WTC11 (cell line): ENCODE measurements at regions not wholly inside any gene's neighbourhood (a gene's known extent, or its start where the extent isn't known, plus 50 kb on each side); places are given as distances from the start of the nearest gene placed in this dataset.
"Not testable (repeated sequence)": the region's sequence is repeated elsewhere in the genome, so short reads cannot be mapped to it uniquely, and the experiment has no call there.

Experiments
- ATAC-seq: fragments of 200-7000 bp; cut with Tn5 transposase; 2 replicates; pipeline ENCODE4 v1.10.0; 2021; ENCODE audit warnings: mild to moderate bottlenecking, moderate library complexity
- CTCF ChIA-PET: fragments of 300-600 bp; sonication (Branson Sonifier 250); formaldehyde crosslinking; loops from one replicate; lab custom pipeline; 2021; ENCODE audit warnings: antibody characterized with exemption; lab: Charles Lee
- POLR2A ChIA-PET: fragments of 350-600 bp; sonication (Branson Sonifier 250); formaldehyde crosslinking; loops from one replicate; lab custom pipeline; 2021; ENCODE audit warnings: antibody characterized with exemption; lab: Charles Lee
- DNase-seq: peaks from one replicate; pipeline ENCODE4 v3.0.0; 2021; ENCODE audit warnings: low spot score
- H3K27ac Mint-ChIP-seq: 2 replicates; pipeline ENCODE4 v1.8.0; 2021; ENCODE audit warnings: mixed read lengths
- H3K27me3 Mint-ChIP-seq: 2 replicates; pipeline ENCODE4 v1.8.0; 2021; ENCODE audit warnings: low read depth, mild to moderate bottlenecking, moderate library complexity, mixed read lengths
- H3K36me3 Mint-ChIP-seq: 2 replicates; pipeline ENCODE4 v1.8.0; 2021; ENCODE audit warnings: mixed read lengths
- H3K4me1 Mint-ChIP-seq: 2 replicates; pipeline ENCODE4 v1.8.0; 2022; ENCODE audit warnings: mixed read lengths
- H3K4me3 Mint-ChIP-seq: 2 replicates; pipeline ENCODE4 v1.8.0; 2021; ENCODE audit warnings: mild to moderate bottlenecking, moderate library complexity, mixed read lengths
- H3K9me3 Mint-ChIP-seq: 2 replicates; pipeline ENCODE4 v1.8.0; 2021; ENCODE audit warnings: mixed read lengths
- CREB1 ChIP-seq: sonication (generic); formaldehyde crosslinking; IDR thresholded peaks from 2 replicates; pipeline ENCODE4 v1.8.0; 2023; ENCODE audit warnings: mild to moderate bottlenecking, missing genetic modification reagents
- EMX1 ChIP-seq: fragments of 250-450 bp; sonication (Bioruptor Pico); IDR thresholded peaks from 2 replicates; pipeline ENCODE4 v1.8.0; 2021; ENCODE audit warnings: mild to moderate bottlenecking
- ESRRA ChIP-seq: sonication (generic); formaldehyde crosslinking; IDR thresholded peaks from 2 replicates; pipeline ENCODE4 v1.8.1; 2022; ENCODE audit warnings: mild to moderate bottlenecking, missing genetic modification reagents, borderline replicate concordance
- FOXJ3 ChIP-seq: sonication (generic); formaldehyde crosslinking; IDR thresholded peaks from 2 replicates; pipeline ENCODE4 v1.9.0; 2021; ENCODE audit warnings: missing genetic modification reagents, mild to moderate bottlenecking, borderline replicate concordance
- NFE2L1 ChIP-seq: sonication (generic); formaldehyde crosslinking; IDR thresholded peaks from 2 replicates; pipeline ENCODE4 v1.8.1; 2023; ENCODE audit warnings: missing genetic modification reagents
- NFYB ChIP-seq: sonication (generic); formaldehyde crosslinking; conservative IDR thresholded peaks from 2 replicates; pipeline ENCODE4 v1.8.0; 2022; ENCODE audit warnings: low read depth, missing genetic modification reagents
- RORB ChIP-seq: fragments of 250-450 bp; sonication (Bioruptor Pico); IDR thresholded peaks from 2 replicates; pipeline ENCODE4 v1.9.0; 2021; ENCODE audit warnings: mild to moderate bottlenecking
- SMAD3 ChIP-seq: sonication (generic); formaldehyde crosslinking; IDR thresholded peaks from 2 replicates; pipeline ENCODE4 v1.8.0; 2022; ENCODE audit warnings: missing genetic modification reagents, mild to moderate bottlenecking, borderline replicate concordance
- SMAD4 ChIP-seq: sonication (generic); formaldehyde crosslinking; IDR thresholded peaks from 2 replicates; pipeline ENCODE4 v1.8.0; 2022; ENCODE audit warnings: mild to moderate bottlenecking, missing genetic modification reagents
- SOX15 ChIP-seq: fragments of 250-450 bp; sonication (Bioruptor Pico); IDR thresholded peaks from 2 replicates; pipeline ENCODE4 v1.9.0; 2021; ENCODE audit warnings: mild to moderate bottlenecking
- TEAD4 ChIP-seq: sonication (generic); formaldehyde crosslinking; IDR thresholded peaks from 2 replicates; pipeline ENCODE4 v1.8.0; 2022; ENCODE audit warnings: mild to moderate bottlenecking, missing genetic modification reagents
- ZNF219 ChIP-seq: sonication (generic); formaldehyde crosslinking; IDR thresholded peaks from 2 replicates; pipeline ENCODE4 v1.8.0; 2023; ENCODE audit warnings: missing genetic modification reagents, mild to moderate bottlenecking, borderline replicate concordance
- ZNF317 ChIP-seq: sonication (generic); formaldehyde crosslinking; IDR thresholded peaks from 2 replicates; pipeline ENCODE4 v1.8.1; 2023; ENCODE audit warnings: low read depth, mild to moderate bottlenecking, moderate library complexity, missing genetic modification reagents, borderline replicate concordance
- ZNF416 ChIP-seq: fragments of 250-450 bp; sonication (Bioruptor Pico); IDR thresholded peaks from 2 replicates; pipeline ENCODE4 v1.9.0; 2021; ENCODE audit warnings: mild to moderate bottlenecking, inconsistent platforms
- ZNF423 ChIP-seq: fragments of 250-450 bp; sonication (Bioruptor Pico); IDR thresholded peaks from 2 replicates; pipeline ENCODE4 v2.1.2; 2022; ENCODE audit warnings: mild to moderate bottlenecking, moderate library complexity
- ZNF671 ChIP-seq: fragments of 250-450 bp; sonication (Bioruptor Pico); IDR thresholded peaks from 2 replicates; pipeline ENCODE4 v1.8.0; 2021; ENCODE audit warnings: mild to moderate bottlenecking
- TF ChIP-seq, protein P1 (sequence below): sonication (generic); formaldehyde crosslinking; IDR thresholded peaks from 2 replicates; pipeline ENCODE4 v1.8.1; 2023; ENCODE audit warnings: mild to moderate bottlenecking, missing genetic modification reagents, moderate library complexity
- TF ChIP-seq, protein P2 (sequence below): sonication (generic); formaldehyde crosslinking; IDR thresholded peaks from 2 replicates; pipeline ENCODE4 v1.8.0; 2022; ENCODE audit warnings: mild to moderate bottlenecking, missing genetic modification reagents
- TF ChIP-seq, protein P3 (sequence below): sonication (generic); formaldehyde crosslinking; IDR thresholded peaks from 2 replicates; pipeline ENCODE4 v1.8.0; 2022; ENCODE audit warnings: missing genetic modification reagents

DNA sequence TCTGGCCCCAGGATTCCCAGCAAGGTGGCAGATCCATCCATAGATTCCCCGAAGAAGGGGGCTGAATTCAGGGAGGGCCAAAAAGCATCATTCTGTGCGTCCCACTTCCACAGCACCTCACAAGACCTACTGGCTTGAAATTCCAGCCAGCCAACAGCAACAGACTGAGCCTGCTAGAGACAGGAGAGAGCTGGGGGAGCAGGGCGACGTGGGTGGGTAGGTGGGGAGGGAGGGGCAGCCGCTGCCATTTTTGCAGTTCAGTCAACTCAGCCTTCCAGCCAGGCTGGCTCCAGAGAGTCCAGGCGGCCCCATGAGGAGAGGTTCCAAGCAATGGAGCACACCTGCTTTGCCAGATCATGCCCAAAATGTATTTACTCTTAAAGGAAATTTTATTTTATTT, 117.6 kb upstream of the DCAF12L1 start:
- TF ChIP-seq ZNF317 (no peak), RORB (CRISPR knock-in tag) (no peak), ZNF423 (CRISPR knock-in tag) (no peak), CREB1 (CRISPR knock-in tag) (no peak), NFE2L1 (CRISPR knock-in tag) (no peak), FOXJ3 (no peak), SMAD3 (no peak), ZNF671 (CRISPR knock-in tag) (no peak), ZNF219 (CRISPR knock-in tag) (no peak), SMAD4 (CRISPR knock-in tag) (no peak), TEAD4 (CRISPR knock-in tag) (no peak), EMX1 (CRISPR knock-in tag) (no peak), SOX15 (CRISPR knock-in tag) (no peak), NFYB (CRISPR knock-in tag) (no peak), ZNF416 (CRISPR knock-in tag) (no peak), ESRRA (no peak)
- TF ChIP-seq, protein P1, sequence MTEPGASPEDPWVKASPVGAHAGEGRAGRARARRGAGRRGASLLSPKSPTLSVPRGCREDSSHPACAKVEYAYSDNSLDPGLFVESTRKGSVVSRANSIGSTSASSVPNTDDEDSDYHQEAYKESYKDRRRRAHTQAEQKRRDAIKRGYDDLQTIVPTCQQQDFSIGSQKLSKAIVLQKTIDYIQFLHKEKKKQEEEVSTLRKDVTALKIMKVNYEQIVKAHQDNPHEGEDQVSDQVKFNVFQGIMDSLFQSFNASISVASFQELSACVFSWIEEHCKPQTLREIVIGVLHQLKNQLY (CRISPR knock-in tag) = no peak
- TF ChIP-seq, protein P2, sequence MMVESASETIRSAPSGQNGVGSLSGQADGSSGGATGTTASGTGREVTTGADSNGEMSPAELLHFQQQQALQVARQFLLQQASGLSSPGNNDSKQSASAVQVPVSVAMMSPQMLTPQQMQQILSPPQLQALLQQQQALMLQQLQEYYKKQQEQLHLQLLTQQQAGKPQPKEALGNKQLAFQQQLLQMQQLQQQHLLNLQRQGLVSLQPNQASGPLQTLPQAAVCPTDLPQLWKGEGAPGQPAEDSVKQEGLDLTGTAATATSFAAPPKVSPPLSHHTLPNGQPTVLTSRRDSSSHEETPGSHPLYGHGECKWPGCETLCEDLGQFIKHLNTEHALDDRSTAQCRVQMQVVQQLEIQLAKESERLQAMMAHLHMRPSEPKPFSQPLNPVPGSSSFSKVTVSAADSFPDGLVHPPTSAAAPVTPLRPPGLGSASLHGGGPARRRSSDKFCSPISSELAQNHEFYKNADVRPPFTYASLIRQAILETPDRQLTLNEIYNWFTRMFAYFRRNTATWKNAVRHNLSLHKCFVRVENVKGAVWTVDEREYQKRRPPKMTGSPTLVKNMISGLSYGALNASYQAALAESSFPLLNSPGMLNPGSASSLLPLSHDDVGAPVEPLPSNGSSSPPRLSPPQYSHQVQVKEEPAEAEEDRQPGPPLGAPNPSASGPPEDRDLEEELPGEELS (CRISPR knock-in tag) = no peak
- TF ChIP-seq, protein P3, sequence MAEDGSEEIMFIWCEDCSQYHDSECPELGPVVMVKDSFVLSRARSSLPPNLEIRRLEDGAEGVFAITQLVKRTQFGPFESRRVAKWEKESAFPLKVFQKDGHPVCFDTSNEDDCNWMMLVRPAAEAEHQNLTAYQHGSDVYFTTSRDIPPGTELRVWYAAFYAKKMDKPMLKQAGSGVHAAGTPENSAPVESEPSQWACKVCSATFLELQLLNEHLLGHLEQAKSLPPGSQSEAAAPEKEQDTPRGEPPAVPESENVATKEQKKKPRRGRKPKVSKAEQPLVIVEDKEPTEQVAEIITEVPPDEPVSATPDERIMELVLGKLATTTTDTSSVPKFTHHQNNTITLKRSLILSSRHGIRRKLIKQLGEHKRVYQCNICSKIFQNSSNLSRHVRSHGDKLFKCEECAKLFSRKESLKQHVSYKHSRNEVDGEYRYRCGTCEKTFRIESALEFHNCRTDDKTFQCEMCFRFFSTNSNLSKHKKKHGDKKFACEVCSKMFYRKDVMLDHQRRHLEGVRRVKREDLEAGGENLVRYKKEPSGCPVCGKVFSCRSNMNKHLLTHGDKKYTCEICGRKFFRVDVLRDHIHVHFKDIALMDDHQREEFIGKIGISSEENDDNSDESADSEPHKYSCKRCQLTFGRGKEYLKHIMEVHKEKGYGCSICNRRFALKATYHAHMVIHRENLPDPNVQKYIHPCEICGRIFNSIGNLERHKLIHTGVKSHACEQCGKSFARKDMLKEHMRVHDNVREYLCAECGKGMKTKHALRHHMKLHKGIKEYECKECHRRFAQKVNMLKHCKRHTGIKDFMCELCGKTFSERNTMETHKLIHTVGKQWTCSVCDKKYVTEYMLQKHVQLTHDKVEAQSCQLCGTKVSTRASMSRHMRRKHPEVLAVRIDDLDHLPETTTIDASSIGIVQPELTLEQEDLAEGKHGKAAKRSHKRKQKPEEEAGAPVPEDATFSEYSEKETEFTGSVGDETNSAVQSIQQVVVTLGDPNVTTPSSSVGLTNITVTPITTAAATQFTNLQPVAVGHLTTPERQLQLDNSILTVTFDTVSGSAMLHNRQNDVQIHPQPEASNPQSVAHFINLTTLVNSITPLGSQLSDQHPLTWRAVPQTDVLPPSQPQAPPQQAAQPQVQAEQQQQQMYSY (CRISPR knock-in tag) = no peak
- ChIA-PET POLR2A (no interaction called here), CTCF (no interaction called here)
- DNase-seq = no peak
- Mint-ChIP-seq H3K27me3 (no peaks in the 10 kb centered on the region), H3K4me3 (no peak overlapping the region), H3K27ac (no peak overlapping the region), H3K9me3 (peaks cover 25% of the 10 kb centered on the region), H3K36me3 (peaks cover 28% of the 10 kb centered on the region), H3K4me1 (peaks cover 25% of the 10 kb centered on the region)
- ATAC-seq = no peak

DNA sequence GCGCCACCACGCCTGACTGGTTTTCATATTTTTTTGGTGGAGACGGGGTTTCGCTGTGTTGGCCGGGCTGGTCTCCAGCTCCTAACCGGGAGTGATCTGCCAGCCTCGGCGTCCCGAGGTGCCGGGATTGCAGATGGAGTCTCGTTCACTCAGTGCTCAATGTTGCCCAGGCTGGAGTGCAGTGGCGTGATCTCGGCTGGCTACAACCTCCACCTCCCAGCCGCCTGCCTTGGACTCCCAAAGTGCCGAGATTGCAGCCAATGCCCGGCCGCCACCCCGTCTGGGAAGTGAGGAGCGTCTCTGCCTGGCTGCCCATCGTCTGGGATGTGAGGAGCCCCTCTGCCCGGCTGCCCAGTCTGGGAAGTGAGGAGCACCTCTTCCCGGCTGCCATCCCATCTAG, 120.8 kb upstream of the DCAF12L1 start:
- H3K27ac Mint-ChIP-seq, H3K27me3 Mint-ChIP-seq, POLR2A ChIA-PET, H3K4me1 Mint-ChIP-seq, CTCF ChIA-PET, ATAC-seq, DNase-seq, H3K4me3 Mint-ChIP-seq: not testable (repeated sequence)
- Mint-ChIP-seq H3K9me3 (peaks cover 37% of the 10 kb centered on the region), H3K36me3 (peaks cover 29% of the 10 kb centered on the region)

DNA sequence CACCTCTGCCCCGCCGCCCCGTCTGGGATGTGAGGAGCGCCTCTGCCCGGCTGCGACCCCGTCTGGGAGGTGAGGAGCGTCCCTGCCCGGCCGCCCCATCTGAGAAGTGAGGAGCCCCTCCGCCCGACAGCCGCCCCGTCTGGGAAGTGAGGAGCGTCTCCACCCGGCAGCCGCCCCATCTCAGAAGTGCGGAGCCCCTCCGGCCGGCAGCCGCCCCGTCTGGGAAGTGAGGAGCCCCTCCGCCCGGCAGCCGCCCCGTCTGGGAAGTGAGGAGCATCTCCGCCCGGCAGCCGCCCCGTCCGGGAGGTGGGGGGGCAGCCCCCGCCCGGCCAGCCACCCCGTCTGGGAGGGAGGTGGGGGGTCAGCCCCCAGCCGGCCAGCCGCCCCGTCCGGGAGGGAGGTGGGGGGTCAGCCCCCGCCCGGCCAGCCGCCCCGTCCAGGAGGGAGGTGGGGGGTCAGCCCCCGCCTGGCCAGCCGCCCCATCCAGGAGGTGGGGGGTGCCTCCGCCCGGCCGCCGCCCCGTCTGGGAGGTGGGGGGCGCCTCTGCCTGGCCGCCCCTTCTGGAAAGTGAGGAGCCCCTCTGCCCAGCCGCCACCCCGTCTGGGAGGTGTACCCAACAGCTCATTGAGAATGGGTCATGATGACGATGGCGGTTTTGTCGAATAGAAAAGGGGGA, 121.3 kb upstream of the DCAF12L1 start:
- H3K4me1 Mint-ChIP-seq, CTCF ChIA-PET, H3K4me3 Mint-ChIP-seq, ATAC-seq, H3K27me3 Mint-ChIP-seq, H3K27ac Mint-ChIP-seq, DNase-seq, POLR2A ChIA-PET: not testable (repeated sequence)
- H3K9me3 Mint-ChIP-seq = peaks cover 37% of the 10 kb centered on the region
- H3K36me3 Mint-ChIP-seq = peaks cover 29% of the 10 kb centered on the region
